OCI-LY1 (cell line): ENCODE measurements at regions not wholly inside any gene's neighbourhood (a gene's known extent, or its start where the extent isn't known, plus 50 kb on each side); places are given as distances from the start of the nearest gene placed in this dataset.

Experiments
- H2AFZ ChIP-seq: fragments of 200-600 bp; sonication (generic), shearing (Covaris generic); 2 replicates; pipeline ENCODE4 v1.6.0; 2014; ENCODE audit warnings: antibody characterized with exemption, mild to moderate bottlenecking, low read length
- H3F3A ChIP-seq: fragments of 200-600 bp; sonication (generic), shearing (Covaris generic); 2 replicates; pipeline ENCODE4 v1.6.0; 2014; ENCODE audit warnings: mild to moderate bottlenecking, antibody characterized with exemption, low read length, moderate library complexity; ENCODE audit not compliant: insufficient read depth
- H3K27ac ChIP-seq: fragments of 200-600 bp; sonication (generic); 2 replicates; pipeline ENCODE4 v1.5.1; 2014; ENCODE audit warnings: low read length, mixed run types, mild to moderate bottlenecking, low read depth; ENCODE audit not compliant: poor library complexity, severe bottlenecking
- H3K27me3 ChIP-seq: fragments of 200-600 bp; sonication (generic); 2 replicates; pipeline ENCODE4 v1.6.0; 2014; ENCODE audit warnings: antibody characterized with exemption, mild to moderate bottlenecking, low read length, moderate library complexity; ENCODE audit not compliant: insufficient read depth
- H3K36me3 ChIP-seq: fragments of 200-600 bp; sonication (generic); 2 replicates; pipeline ENCODE4 v1.6.1; 2014; ENCODE audit warnings: mild to moderate bottlenecking, antibody characterized with exemption, low read length, moderate library complexity, mixed read lengths; ENCODE audit not compliant: insufficient read depth
- H3K4me1 ChIP-seq: fragments of 200-600 bp; sonication (generic); 2 replicates; pipeline ENCODE4 v1.5.1; 2014; ENCODE audit warnings: mild to moderate bottlenecking, low read length, moderate library complexity; ENCODE audit not compliant: insufficient read depth, severe bottlenecking
- H3K4me2 ChIP-seq: fragments of 200-600 bp; sonication (generic), shearing (Covaris generic); 2 replicates; pipeline ENCODE4 v1.6.1; 2014; ENCODE audit warnings: low read length
- H3K4me3 ChIP-seq: fragments of 200-600 bp; sonication (generic); 2 replicates; pipeline ENCODE4 v1.5.1; 2014; ENCODE audit warnings: low read length, low read depth, mild to moderate bottlenecking, mixed read lengths; ENCODE audit not compliant: poor library complexity, severe bottlenecking
- H3K79me2 ChIP-seq: fragments of 200-600 bp; shearing (Covaris generic); 2 replicates; pipeline ENCODE4 v1.6.1; 2016; ENCODE audit warnings: mixed run types, low read length, mixed read lengths; ENCODE audit not compliant: insufficient read depth
- H3K9ac ChIP-seq: fragments of 200-600 bp; sonication (generic), shearing (Covaris generic); 2 replicates; pipeline ENCODE4 v1.6.1; 2014; ENCODE audit warnings: mild to moderate bottlenecking, low read length, mixed read lengths
- H3K9me2 ChIP-seq: fragments of 200-600 bp; sonication (generic), shearing (Covaris generic); 2 replicates; pipeline ENCODE4 v1.6.1; 2014; ENCODE audit warnings: low read depth, mild to moderate bottlenecking, low read length, mixed read lengths
- H3K9me3 ChIP-seq: fragments of 200-600 bp; shearing (Covaris generic); 2 replicates; pipeline ENCODE4 v1.6.1; 2014; ENCODE audit warnings: low read length, mixed read lengths
- H4K20me1 ChIP-seq: fragments of 200-600 bp; sonication (generic), shearing (Covaris generic); 2 replicates; pipeline ENCODE4 v1.6.0; 2016; ENCODE audit warnings: mild to moderate bottlenecking, low read length; ENCODE audit not compliant: insufficient read depth
- EZH2 ChIP-seq: fragments of 200-600 bp; sonication (generic), shearing (Covaris generic); IDR thresholded peaks from 2 replicates; pipeline ENCODE4 v1.8.0; 2017; ENCODE audit warnings: borderline replicate concordance, mixed run types, mild to moderate bottlenecking, antibody characterized with exemption, low read length, moderate library complexity, mixed read lengths
- TF ChIP-seq, protein P1 (sequence below): fragments of 200-600 bp; sonication (generic), shearing (Covaris generic); IDR thresholded peaks from 2 replicates; pipeline ENCODE4 v1.5.1; 2017; ENCODE audit warnings: mild to moderate bottlenecking, antibody characterized with exemption, low read length, moderate library complexity, mixed read lengths

GRCh38 chr6:165818200-165818599, 155.2 kb upstream of the PDE10A start:
- Histone ChIP-seq H3K9me2 (no peaks in the 10 kb centered on the region), H3K79me2 (no peaks in the 10 kb centered on the region), H3K4me3 (no peak overlapping the region), H3K27ac (no peak overlapping the region), H3K9ac (no peak overlapping the region), H3K4me2 (no peak overlapping the region), H3F3A (no peaks in the 10 kb centered on the region), H3K4me1 (no peaks in the 10 kb centered on the region), H3K9me3 (no peaks in the 10 kb centered on the region), H3K27me3 (no peaks in the 10 kb centered on the region), H4K20me1 (no peaks in the 10 kb centered on the region), H3K36me3 (no peaks in the 10 kb centered on the region), H2AFZ (no peak overlapping the region)
- TF ChIP-seq, protein P1, sequence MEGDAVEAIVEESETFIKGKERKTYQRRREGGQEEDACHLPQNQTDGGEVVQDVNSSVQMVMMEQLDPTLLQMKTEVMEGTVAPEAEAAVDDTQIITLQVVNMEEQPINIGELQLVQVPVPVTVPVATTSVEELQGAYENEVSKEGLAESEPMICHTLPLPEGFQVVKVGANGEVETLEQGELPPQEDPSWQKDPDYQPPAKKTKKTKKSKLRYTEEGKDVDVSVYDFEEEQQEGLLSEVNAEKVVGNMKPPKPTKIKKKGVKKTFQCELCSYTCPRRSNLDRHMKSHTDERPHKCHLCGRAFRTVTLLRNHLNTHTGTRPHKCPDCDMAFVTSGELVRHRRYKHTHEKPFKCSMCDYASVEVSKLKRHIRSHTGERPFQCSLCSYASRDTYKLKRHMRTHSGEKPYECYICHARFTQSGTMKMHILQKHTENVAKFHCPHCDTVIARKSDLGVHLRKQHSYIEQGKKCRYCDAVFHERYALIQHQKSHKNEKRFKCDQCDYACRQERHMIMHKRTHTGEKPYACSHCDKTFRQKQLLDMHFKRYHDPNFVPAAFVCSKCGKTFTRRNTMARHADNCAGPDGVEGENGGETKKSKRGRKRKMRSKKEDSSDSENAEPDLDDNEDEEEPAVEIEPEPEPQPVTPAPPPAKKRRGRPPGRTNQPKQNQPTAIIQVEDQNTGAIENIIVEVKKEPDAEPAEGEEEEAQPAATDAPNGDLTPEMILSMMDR = no peak
- no peak for TF ChIP-seq EZH2

DNA sequence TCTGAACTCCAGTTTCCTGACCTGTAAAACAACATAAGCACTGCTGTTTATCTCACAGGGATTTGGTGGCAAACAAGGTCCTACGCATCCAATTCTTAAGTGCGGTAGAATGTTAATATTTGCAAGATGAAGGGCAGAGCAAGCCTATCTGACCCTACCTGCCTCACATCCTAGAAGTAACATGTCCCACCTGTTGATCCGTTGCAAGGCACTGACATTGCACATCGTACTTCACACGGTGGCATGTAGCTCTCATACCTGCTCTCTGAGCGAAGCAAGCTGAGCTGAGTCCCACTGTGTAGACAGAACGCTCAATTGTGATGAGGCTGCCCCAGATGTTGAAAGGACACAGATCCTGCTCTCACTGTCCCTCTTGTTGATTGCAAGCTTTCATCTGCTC, 154.7 kb upstream of the PDE10A start:
- H3K9me3 ChIP-seq = no peaks in the 10 kb centered on the region
- no peak overlapping the region for H3K9ac ChIP-seq
- no peaks in the 10 kb centered on the region for H3K4me1 ChIP-seq
- H3K27ac ChIP-seq = no peak overlapping the region
- no peaks in the 10 kb centered on the region for H3F3A ChIP-seq
- H4K20me1 ChIP-seq = no peaks in the 10 kb centered on the region
- H3K36me3 ChIP-seq = no peaks in the 10 kb centered on the region
- no peak for TF ChIP-seq EZH2
- TF ChIP-seq, protein P1 = no peak
- H3K4me3 ChIP-seq = no peak overlapping the region
- no peaks in the 10 kb centered on the region for H3K9me2 ChIP-seq
- H3K4me2 ChIP-seq = no peak overlapping the region
- H3K27me3 ChIP-seq = no peaks in the 10 kb centered on the region
- no peak overlapping the region for H2AFZ ChIP-seq
- no peaks in the 10 kb centered on the region for H3K79me2 ChIP-seq

- Histone ChIP-seq H3K9me2 (no peaks in the 10 kb centered on the region), H3K27ac (no peak overlapping the region), H3K79me2 (no peaks in the 10 kb centered on the region), H3K9me3 (no peaks in the 10 kb centered on the region), H3K4me1 (no peaks in the 10 kb centered on the region), H3K36me3 (no peaks in the 10 kb centered on the region), H3K27me3 (no peaks in the 10 kb centered on the region), H3K9ac (no peak overlapping the region), H3K4me3 (no peak overlapping the region), H3K4me2 (no peak overlapping the region), H4K20me1 (no peaks in the 10 kb centered on the region), H2AFZ (no peak overlapping the region), H3F3A (no peaks in the 10 kb centered on the region)
- TF ChIP-seq EZH2 = no peak
- TF ChIP-seq, protein P1 = no peak
Observed at GRCh38 chr6:165817148-165817547, 154.1 kb upstream of the PDE10A start.
